Stimulated activated naive CD4-positive, alpha-beta T cell (primary cell): ENCODE measurements at regions not wholly inside any gene's neighbourhood (a gene's known extent, or its start where the extent isn't known, plus 50 kb on each side); places are given as distances from the start of the nearest gene placed in this dataset.
"Not testable (repeated sequence)": the region's sequence is repeated elsewhere in the genome, so short reads cannot be mapped to it uniquely, and the experiment has no call there.

Experiments used
- DNase-seq, 6 experiments: peaks; one replicate each; lab custom pipeline; 2025; lab: John Stamatoyannopoulos, UW

- no peak for DNase-seq
Measured at GRCh38 chr3:166669781-166670180, 710.3 kb downstream of the ZBBX start.

GRCh38 chr3:166663194-166663593 lies 716.9 kb downstream of the ZBBX start:
- no peak for DNase-seq

- DNase-seq, result no peak
Measured at GRCh38 chr3:166661621-166662020, 718.5 kb downstream of the ZBBX start.

DNA sequence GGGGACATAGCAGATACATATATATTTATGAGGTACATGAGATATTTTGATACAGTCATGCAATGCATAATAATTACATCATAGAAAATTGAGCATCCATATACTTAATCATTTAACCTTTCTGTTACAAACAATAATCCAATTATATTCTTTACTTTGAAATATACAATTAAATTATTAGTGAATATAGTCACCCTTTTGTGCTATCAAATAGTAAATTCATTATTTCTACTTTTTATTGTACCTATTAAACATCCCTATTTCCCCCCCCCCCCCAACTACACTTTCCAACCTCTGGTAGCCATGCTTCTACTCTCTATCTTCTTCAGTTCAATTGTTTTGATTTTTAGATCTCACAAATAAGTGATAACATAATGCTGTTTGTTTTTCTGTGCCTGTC lies 719.1 kb downstream of the ZBBX start:
- no peak for DNase-seq

- DNase-seq, result no peak
Measured at GRCh38 chr3:166637984-166638530, 742.0 kb downstream of the ZBBX start.

DNA sequence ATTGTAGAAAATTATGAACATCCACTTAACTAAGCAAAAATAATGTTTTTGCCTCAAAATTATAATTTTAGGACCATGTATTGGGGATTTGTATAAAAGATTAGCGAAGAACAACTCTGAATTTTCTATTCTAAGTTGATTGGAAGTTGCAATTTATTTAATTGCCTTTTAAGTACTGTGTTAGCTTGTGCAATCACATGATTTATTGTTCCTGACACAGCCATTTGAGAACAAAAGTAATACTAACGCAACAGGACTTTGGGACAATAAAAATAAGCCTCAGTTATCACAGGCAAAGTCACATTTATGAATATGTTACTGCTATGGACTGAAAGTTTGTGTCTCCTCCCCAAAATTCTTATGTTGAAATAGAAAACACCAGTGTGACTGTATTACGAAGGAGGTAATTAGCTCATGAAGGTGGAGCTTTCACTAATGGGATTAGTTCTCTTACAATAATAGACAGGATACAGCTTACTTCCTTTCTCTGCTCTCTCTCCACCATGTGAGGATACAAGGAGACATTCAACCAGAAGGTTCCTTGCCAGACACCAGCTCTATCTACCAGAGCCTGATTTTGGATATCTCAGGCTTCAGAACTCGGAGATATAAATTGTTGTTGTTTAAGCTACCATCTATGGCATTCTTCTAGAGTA lies 745.9 kb downstream of the ZBBX start:
- DNase-seq, result no peak

DNA sequence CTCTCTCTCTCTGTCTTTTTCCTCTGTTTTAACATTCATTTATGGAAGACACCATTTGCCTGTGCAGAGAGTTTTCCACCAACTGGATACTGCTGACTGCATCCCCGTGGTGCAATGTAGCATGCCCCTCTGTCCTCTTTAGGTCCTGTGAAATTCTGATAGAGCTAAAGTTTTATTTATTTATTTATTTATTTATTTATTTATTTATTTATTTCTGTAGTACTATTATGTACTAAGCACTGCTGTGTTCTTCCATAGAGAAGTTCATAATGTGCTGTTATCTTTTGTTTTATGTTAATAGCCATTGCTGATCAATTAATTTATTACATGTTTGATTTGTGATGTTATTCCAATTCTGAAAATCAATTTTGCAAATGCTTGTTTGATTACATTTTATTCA lies 749.9 kb downstream of the ZBBX start:
- DNase-seq, result no peak

DNA sequence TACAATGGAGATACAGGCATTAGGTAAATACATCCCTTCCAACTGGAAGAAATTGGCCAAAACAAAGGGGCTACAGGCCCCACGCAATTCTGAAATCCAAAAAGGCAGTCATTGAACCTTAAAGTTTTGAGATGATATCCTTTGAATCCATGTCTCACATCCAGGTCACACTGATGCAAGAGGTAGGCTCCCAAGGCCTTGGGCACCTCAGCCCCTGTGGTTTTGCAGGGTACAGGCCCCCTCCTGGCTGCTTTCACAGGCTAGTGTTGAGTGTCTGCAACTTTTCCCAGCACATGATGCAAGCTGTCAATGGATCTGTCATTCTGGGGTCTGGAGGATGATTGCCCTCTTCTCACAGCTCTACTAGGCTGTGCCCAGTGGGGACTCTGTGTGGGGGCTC lies 766.7 kb downstream of the ZBBX start:
- DNase-seq, result no peak

GRCh38 chr3:166612761-166613160 lies 767.3 kb downstream of the ZBBX start:
- not testable (repeated sequence) for DNase-seq

DNA sequence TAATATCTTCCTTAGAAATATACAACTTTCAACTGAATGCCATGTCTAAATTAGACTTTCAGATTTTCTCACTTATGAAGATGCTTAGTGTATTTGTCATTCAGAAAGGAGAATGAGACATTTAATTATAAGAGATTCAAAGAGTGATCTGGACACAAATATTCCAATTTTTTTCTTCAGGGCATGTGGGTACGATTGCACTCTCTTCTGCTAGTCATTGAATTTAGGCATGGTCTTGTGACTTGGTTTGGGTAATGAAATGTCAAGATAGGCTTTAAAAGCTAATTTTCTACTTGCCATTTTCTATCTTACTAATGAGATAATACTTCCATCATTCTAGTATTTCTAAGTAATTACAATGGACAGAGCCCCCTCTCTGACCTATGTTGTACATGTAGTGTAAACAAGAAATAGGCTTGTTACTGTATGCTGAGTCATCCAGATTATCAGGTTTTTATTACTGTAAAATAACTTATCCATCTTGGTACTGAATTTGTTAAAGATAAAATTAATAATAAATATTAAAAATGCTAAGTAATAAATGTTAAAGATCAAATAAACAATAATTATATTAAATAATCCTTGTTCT lies 770.8 kb upstream of the BCHE start:
- no peak for DNase-seq

DNA sequence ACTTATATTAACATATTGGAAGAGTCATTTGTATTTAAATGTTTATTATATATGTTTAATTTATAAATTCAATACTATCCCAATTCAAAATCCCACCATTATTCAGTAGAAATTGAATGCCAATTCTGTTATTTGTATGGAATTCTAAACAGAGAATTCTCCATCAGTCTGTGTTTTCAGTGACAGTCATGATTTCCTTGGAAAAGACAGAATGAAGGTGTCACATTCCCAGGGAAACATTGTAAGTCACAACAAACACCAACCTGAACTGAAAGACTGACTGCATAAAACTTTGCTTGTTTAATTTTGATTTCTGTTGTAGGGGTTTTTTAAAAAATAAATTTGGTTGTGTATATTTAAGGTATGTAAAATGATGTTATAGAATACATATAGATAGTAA lies 769.8 kb upstream of the BCHE start:
- no peak for DNase-seq

DNA sequence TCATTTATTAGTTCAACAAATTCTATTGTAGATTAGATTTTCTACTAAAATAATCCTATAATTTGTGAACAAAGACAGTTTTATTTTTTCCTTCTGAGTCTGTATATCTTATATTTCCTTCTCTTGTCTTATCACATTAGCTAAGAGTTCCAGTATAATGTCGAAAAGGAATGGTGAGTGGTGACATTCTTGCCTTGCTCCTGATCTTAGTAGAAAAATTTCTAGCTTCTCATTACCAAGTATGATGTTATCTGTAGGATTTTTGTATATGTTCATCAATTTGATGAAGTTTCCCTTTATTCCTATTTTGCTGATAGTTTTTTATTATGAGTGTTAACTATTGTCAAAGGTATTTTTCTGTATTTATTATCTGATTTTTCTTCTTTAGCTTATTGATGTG lies 756.6 kb upstream of the BCHE start:
- DNase-seq, result no peak

GRCh38 chr3:166582236-166582635 lies 745.0 kb upstream of the BCHE start:
- DNase-seq, result no peak

DNA sequence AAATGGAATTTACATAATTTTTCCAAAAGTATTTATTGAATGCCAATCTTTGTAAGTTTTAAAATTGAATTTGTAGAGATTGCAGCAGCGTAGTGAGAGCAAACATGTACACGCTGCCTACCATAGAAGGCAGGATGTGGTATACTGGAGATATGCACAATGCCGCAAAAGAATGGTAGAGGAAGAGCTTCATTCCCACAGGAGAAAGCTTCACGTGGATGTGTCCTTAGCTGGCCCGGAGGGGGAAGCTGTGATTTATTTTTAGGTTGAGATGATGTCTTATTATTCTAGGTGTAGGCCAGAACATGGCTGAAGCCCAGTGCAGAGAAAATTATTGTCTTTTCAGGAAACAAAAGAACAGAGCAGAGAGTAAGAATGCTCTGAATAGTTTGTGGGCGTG lies 743.3 kb upstream of the BCHE start:
- no peak for DNase-seq

DNA sequence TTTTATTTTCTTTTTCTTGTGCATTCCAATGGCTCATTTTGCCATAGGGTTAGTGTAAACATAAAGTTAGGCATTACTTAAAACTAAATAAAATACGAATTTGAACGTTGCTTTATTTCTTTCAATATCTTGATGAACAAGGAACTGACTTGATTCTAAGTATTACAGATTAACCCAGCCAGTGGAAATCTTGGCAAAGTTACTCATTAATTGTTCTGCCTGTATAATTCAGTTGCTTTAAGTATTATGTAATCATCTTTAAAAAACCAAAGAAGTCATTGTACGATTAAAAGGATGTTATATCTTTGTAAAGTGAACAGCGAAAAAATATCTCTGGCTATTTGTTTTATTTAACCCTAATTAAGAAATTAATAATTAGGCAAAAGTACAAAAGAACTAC lies 737.9 kb upstream of the BCHE start:
- DNase-seq, result no peak

- not testable (repeated sequence) for DNase-seq
Measured at GRCh38 chr3:166571686-166572085, 734.5 kb upstream of the BCHE start.

GRCh38 chr3:166570102-166570501 lies 732.9 kb upstream of the BCHE start:
- no peak for DNase-seq

GRCh38 chr3:166569589-166569988 lies 732.4 kb upstream of the BCHE start:
- DNase-seq, result no peak

DNA sequence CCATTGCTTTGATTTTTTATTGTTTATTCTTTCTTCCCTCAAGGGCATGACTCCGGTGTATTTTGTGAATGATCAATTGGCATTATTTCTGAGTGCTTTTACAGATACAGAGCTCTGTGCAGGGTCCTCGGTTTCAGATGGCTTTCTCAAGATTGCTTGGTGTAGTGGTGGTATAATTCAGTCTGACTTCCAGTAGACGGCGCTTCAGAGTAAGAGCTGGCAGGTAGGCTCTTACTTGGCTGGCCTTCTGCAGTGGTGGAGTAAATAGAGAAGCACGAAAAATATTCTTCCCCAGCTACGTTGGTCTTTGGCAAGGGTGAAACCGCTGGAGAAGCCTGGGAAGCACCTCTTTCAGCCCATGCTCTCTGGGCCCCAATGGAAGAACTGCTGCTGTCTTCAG lies 723.0 kb upstream of the BCHE start:
- DNase-seq, result no peak

- DNase-seq, result no peak
Measured at GRCh38 chr3:166556955-166557354, 719.7 kb upstream of the BCHE start.

- DNase-seq, result no peak
Measured at GRCh38 chr3:166554023-166554422, 716.8 kb upstream of the BCHE start.

GRCh38 chr3:166533740-166534139 lies 696.5 kb upstream of the BCHE start:
- DNase-seq, result no peak

- DNase-seq, result no peak
Measured at GRCh38 chr3:166531730-166532129, 694.5 kb upstream of the BCHE start.

- DNase-seq, result no peak
Measured at GRCh38 chr3:166527325-166527724, 690.1 kb upstream of the BCHE start.
